CD4-positive, alpha-beta T cell (primary cell): ENCODE measurements at regions not wholly inside any gene's neighbourhood (a gene's known extent, or its start where the extent isn't known, plus 50 kb on each side); places are given as distances from the start of the nearest gene placed in this dataset.

Experiments used
- ATAC-seq: fragments of 200-7000 bp; cut with Tn5 transposase; one replicate; pipeline ENCODE4 v1.10.0; 2022; ENCODE audit warnings: mild to moderate bottlenecking; ENCODE audit not compliant: poor library complexity
- CTCF ChIA-PET: fragments of 350-600 bp; sonication (Branson Sonifier 250); formaldehyde crosslinking; loops from one replicate; lab custom pipeline; 2021; ENCODE audit warnings: antibody characterized with exemption, inconsistent platforms; lab: Charles Lee
- POLR2A ChIA-PET: fragments of 350-600 bp; sonication (Branson Sonifier 250); formaldehyde crosslinking; loops from one replicate; lab custom pipeline; 2021; ENCODE audit warnings: antibody characterized with exemption, inconsistent platforms; lab: Charles Lee
- DNase-seq, 14 experiments: peaks; one replicate each; pipeline ENCODE4 v3.0.0-alpha.2; 2013 to 2020; ENCODE audit warnings: mixed read lengths in 2 of 14
- H3K27ac ChIP-seq, 2 donors: one replicate each; pipeline versions ENCODE4 v1.5.1 to v1.7.0; 2013; ENCODE audit warnings: low read length in 2 of 2, low read depth in 1 of 2, mild to moderate bottlenecking in 1 of 2
- H3K27me3 ChIP-seq, 2 experiments: 1 replicate in 1 of 2; 2 replicates in 1 of 2; pipeline versions ENCODE4 v1.6.1 to v1.7.0; 2013; ENCODE audit warnings: low read length in 2 of 2, control low read depth in 1 of 2, mild to moderate bottlenecking in 1 of 2, moderate library complexity in 1 of 2; ENCODE audit not compliant: insufficient read depth in 2 of 2, control insufficient read depth in 1 of 2
- H3K36me3 ChIP-seq: one replicate; pipeline ENCODE4 v1.6.1; 2013; ENCODE audit warnings: low read length, control low read depth; ENCODE audit not compliant: insufficient read depth
- H3K4me1 ChIP-seq: one replicate; pipeline ENCODE4 v1.6.1; 2013; ENCODE audit warnings: low read length, control low read depth; ENCODE audit not compliant: insufficient read depth
- H3K4me3 ChIP-seq: one replicate; pipeline ENCODE4 v1.5.1; 2013; ENCODE audit warnings: mild to moderate bottlenecking, low read length, moderate library complexity
- H3K9me3 ChIP-seq, 2 experiments: 1 replicate in 1 of 2; 2 replicates in 1 of 2; pipeline versions ENCODE4 v1.6.1 to v1.7.0; 2013; ENCODE audit warnings: low read length in 2 of 2, mild to moderate bottlenecking in 2 of 2, control low read depth in 1 of 2, moderate library complexity in 1 of 2; ENCODE audit not compliant: control insufficient read depth in 1 of 2, insufficient read depth in 1 of 2
- H3K27ac Mint-ChIP-seq: one replicate; pipeline ENCODE4 v1.8.0; 2020; ENCODE audit warnings: mixed read lengths
- H3K27me3 Mint-ChIP-seq: one replicate; pipeline ENCODE4 v1.8.0; 2021; ENCODE audit warnings: mixed read lengths
- H3K36me3 Mint-ChIP-seq: one replicate; pipeline ENCODE4 v1.8.0; 2021; ENCODE audit warnings: low read depth, mixed read lengths
- H3K4me1 Mint-ChIP-seq: one replicate; pipeline ENCODE4 v1.8.0; 2021; ENCODE audit warnings: low read depth, mixed read lengths
- H3K4me3 Mint-ChIP-seq: one replicate; pipeline ENCODE4 v1.8.0; 2020; ENCODE audit warnings: mild to moderate bottlenecking, mixed read lengths
- H3K9me3 Mint-ChIP-seq: one replicate; pipeline ENCODE4 v1.8.0; 2020; ENCODE audit warnings: mixed read lengths
- intact Hi-C, 2 experiments: fragments of 100-400 bp; cut with DNase I in 1 of 2; cut with micrococcal nuclease in 1 of 2; formaldehyde crosslinking; loops; one replicate each; pipeline versions ENCODE4 v1.15.1 to v1.9.0; 2023 to 2025; cut with DNase I, micrococcal nuclease
- TF ChIP-seq, protein P1 (sequence below): fragments of 200-600 bp; IDR thresholded peaks from one replicate; pipeline ENCODE4 v1.8.0; 2022; ENCODE audit warnings: antibody characterized with exemption, mild to moderate bottlenecking

DNA sequence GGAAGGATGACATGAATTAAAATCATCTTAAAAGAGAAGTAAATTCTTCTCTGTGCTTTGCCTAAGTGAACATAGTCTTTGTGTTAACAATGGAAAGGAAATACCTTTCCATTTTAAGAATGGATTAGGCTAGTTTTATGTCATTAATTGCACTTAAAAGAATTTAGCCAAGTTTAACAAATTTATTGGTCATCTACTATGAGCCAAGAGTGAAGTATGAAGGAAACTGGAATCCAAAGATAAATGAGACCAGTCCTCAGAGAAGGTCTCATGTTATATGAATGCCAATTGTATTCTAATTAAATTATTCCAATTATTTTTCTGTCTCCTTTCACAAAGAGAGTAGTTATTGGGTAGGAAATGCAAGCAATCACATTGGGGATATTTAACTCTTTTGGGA lies 741.3 kb upstream of the SOX9 start:
- H3K4me3 Mint-ChIP-seq: no peak overlapping the region
- no peaks in the 10 kb centered on the region for H3K36me3 ChIP-seq
- ChIA-PET POLR2A (no interaction called here), CTCF (no interaction called here)
- no peaks in the 10 kb centered on the region for H3K4me1 Mint-ChIP-seq
- no peaks in the 10 kb centered on the region for H3K4me1 ChIP-seq
- peaks cover 11% of the 10 kb centered on the region for H3K9me3 Mint-ChIP-seq
- ATAC-seq (no peak), DNase-seq (no peak)
- H3K27ac Mint-ChIP-seq: no peak overlapping the region
- intact Hi-C loops: no loop called here
- TF ChIP-seq, protein P1, sequence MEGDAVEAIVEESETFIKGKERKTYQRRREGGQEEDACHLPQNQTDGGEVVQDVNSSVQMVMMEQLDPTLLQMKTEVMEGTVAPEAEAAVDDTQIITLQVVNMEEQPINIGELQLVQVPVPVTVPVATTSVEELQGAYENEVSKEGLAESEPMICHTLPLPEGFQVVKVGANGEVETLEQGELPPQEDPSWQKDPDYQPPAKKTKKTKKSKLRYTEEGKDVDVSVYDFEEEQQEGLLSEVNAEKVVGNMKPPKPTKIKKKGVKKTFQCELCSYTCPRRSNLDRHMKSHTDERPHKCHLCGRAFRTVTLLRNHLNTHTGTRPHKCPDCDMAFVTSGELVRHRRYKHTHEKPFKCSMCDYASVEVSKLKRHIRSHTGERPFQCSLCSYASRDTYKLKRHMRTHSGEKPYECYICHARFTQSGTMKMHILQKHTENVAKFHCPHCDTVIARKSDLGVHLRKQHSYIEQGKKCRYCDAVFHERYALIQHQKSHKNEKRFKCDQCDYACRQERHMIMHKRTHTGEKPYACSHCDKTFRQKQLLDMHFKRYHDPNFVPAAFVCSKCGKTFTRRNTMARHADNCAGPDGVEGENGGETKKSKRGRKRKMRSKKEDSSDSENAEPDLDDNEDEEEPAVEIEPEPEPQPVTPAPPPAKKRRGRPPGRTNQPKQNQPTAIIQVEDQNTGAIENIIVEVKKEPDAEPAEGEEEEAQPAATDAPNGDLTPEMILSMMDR: no peak
- H3K4me3 ChIP-seq: no peak overlapping the region
- no peak overlapping the region for H3K27ac ChIP-seq
- H3K27me3 ChIP-seq: no peaks in the 10 kb centered on the region
- no peaks in the 10 kb centered on the region for H3K36me3 Mint-ChIP-seq
- no peaks in the 10 kb centered on the region for H3K27me3 Mint-ChIP-seq
- peaks cover 0 to under 1% of the 10 kb centered on the region in 2 experiments for H3K9me3 ChIP-seq

GRCh38 chr17:71380535-71380934 lies 740.3 kb upstream of the SOX9 start:
- ChIA-PET CTCF (no interaction called here), POLR2A (no interaction called here)
- Histone ChIP-seq H3K27me3 (no peaks in the 10 kb centered on the region), H3K4me1 (no peaks in the 10 kb centered on the region), H3K36me3 (no peaks in the 10 kb centered on the region), H3K9me3 (no peaks in the 10 kb centered on the region), H3K27ac (no peak overlapping the region), H3K4me3 (no peak overlapping the region)
- ATAC-seq (no peak), DNase-seq (no peak)
- Mint-ChIP-seq H3K36me3 (no peaks in the 10 kb centered on the region), H3K27ac (no peak overlapping the region), H3K9me3 (peaks cover 7% of the 10 kb centered on the region), H3K4me3 (no peak overlapping the region), H3K27me3 (no peaks in the 10 kb centered on the region), H3K4me1 (no peaks in the 10 kb centered on the region)
- intact Hi-C loops: no loop called here
- TF ChIP-seq, protein P1: no peak

DNA sequence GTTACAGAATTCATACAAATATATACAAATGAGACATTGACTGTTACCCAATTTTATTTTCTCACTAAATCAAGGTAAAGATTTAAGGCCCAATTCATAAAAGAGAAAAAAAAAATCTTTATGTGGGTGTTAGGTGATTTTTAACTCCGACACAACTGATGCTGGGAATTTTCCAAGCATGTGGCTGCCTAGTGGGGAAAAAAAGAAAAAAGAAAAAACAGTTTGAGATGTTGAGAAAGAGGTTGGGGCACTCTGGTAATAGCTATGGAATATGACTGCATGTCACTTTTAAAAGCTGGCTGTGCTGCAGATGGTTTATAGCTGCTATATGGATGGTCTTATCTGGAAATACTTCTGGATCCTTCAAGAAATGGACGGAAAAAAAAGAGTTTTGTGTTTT lies 739.9 kb upstream of the SOX9 start:
- TF ChIP-seq, protein P1: no peak
- Mint-ChIP-seq H3K27me3 (no peaks in the 10 kb centered on the region), H3K4me1 (no peaks in the 10 kb centered on the region), H3K4me3 (no peak overlapping the region), H3K27ac (no peak overlapping the region), H3K9me3 (peaks cover 6% of the 10 kb centered on the region), H3K36me3 (no peaks in the 10 kb centered on the region)
- DNase-seq (no peak), ATAC-seq (no peak)
- Histone ChIP-seq H3K4me1 (no peaks in the 10 kb centered on the region), H3K36me3 (no peaks in the 10 kb centered on the region), H3K9me3 (no peaks in the 10 kb centered on the region), H3K27ac (no peak overlapping the region), H3K27me3 (no peaks in the 10 kb centered on the region), H3K4me3 (no peak overlapping the region)
- CTCF ChIA-PET: no interaction called here
- POLR2A ChIA-PET: no interaction called here
- intact Hi-C loops: no loop called here
